GM19452 (cell line): ENCODE measurements at regions not wholly inside any gene's neighbourhood (a gene's known extent, or its start where the extent isn't known, plus 50 kb on each side); places are given as distances from the start of the nearest gene placed in this dataset.
"Not testable (repeated sequence)": the region's sequence is repeated elsewhere in the genome, so short reads cannot be mapped to it uniquely, and the experiment has no call there.

Experiments
- ATAC-seq: cut with Tn5 transposase; IDR thresholded peaks from one replicate; pipeline ENCODE4 v1.9.1; 2021; ENCODE audit not compliant: unreplicated experiment

GRCh38 chr6:148602136-148602535, 144.7 kb upstream of the UST start:
- no peak for ATAC-seq

GRCh38 chr6:148608199-148608951, 138.5 kb upstream of the UST start:
- no peak for ATAC-seq

- ATAC-seq, result no peak
Observed at GRCh38 chr6:148611213-148611612, 135.6 kb upstream of the UST start.

DNA sequence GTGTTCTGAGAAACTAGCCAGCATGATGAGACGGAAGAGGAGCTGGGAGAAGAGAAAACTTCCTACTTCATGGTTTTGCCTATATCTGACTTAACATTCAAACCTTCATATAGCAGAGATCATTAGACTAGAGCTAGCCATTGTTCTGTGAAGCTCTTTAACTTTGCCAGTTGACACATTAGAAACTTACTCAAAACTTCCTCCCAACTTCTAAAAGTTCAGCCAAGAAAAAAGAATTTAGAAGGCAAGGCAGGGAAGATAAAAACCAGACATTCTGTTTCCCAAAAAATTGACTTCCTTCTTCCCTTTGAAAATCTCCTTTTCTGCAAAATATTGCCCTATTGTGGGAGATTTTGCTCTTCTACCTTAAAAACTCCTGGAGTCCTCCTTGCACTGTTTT, 134.8 kb upstream of the UST start:
- ATAC-seq, result no peak

DNA sequence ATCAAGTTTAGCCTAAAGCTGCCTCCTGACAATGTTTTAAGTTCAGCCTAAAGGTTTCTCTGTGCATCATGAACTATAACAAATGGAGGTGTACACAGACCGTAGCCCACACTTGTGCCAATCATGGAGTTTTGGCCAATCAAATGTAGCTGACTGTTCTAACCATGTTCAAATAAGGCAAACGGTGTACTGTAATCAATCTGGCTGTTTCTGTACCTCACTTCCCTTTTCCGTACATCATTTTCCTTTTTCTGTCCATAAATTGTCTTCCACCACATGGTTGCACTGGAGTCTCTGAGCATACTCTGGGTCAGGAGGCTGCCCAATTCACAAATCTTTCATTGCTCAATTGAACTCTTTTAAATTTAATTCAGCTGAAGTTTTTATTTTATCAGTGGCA, 132.2 kb upstream of the UST start:
- ATAC-seq, result no peak

GRCh38 chr6:148616841-148617240, 130.0 kb upstream of the UST start:
- ATAC-seq, result no peak

GRCh38 chr6:148617530-148617929, 129.3 kb upstream of the UST start:
- ATAC-seq, result no peak

DNA sequence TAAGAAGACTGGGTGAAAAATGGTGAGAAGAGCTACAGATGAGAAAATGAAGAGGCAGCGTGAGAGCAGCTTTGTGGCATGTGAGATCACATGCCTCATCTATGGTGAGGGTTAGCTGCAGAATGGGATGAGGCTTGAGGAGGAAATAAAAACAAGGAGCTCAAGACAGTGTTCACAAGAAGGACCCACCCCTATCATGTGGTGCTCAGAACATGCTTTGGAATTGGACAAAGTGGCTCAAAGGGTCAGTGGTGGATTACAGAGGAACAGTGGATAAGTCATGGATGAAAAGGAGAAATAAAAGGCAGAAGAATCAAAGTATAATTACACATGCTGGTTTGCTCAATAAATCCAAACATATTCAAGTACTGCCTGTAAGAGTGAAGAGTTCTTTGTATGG, 126.9 kb upstream of the UST start:
- ATAC-seq, result no peak

DNA sequence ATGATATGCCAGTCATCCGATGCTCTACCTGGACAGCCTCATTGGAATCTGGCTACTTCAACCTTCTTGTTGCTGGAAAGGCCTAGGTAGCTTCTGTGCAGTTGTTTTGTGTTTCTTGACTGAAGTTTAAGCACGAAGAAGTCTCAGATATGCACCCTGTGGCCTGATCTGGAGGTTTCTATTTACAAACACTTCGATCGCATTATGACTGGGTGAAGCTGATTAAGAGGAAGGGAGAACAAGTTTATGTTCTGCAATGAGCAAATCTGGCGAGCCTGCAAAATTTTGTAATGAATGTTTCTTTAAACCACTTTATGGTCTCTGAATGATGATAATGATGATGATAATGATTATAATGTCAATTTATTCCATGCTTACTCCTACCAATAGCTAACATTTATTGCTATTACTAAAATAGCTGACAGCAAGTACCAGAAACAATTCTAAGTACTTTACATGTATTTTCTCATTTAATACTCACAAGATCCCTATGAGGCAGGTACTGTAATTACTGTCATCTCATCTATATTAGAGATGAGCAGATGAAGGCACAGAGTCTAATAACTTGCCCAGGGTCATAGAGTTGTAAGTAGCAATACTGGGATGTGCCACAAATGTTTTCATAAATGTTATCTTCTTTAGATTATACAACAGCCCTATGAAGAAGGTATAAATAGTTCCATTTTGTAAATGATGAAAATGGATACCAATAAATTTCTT, 126.1 kb upstream of the UST start:
- ATAC-seq, result no peak

DNA sequence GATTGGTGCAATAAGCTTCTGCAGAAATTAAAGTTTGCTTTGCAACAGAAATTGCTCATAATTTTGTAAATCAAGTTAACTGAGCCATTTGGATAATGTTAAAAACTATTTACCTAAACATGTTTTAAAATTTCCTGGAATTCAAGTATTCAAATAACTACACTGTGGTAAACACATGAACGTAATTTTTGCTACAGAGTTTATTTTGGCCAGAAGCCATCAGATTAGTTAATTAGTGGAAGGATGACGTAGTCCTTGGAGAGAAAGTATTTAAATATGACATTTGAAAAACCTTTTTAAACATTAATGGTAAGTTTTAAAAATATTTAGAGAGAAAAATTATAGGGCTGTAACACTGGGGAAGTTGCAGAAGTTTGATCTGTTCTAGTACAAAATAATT, 121.2 kb upstream of the UST start:
- ATAC-seq, result no peak

- ATAC-seq, result no peak
Observed at GRCh38 chr6:148628251-148628650, 118.6 kb upstream of the UST start.

DNA sequence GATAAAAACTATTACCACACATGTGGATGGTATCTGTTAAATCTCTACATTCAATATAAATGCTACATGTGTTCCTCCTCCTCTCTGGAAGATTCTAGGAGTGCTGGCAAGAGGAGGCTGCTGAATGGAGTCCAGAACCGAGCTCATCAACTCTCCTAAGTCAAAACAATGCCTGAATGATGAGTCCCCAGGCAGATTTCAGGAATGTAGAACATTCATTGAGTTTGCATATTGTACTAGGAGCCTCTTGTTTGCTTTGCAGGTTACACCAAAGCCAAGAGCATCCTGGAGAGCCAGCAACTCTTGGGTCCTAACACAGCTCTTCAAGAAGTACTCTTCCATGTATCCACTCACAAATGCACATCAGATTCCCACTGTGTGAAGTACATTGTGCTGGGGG, 117.6 kb upstream of the UST start:
- no peak for ATAC-seq

- ATAC-seq, result no peak
Observed at GRCh38 chr6:148629592-148630465, 117.0 kb upstream of the UST start.

- ATAC-seq, result no peak
Observed at GRCh38 chr6:148635070-148635743, 111.6 kb upstream of the UST start.

DNA sequence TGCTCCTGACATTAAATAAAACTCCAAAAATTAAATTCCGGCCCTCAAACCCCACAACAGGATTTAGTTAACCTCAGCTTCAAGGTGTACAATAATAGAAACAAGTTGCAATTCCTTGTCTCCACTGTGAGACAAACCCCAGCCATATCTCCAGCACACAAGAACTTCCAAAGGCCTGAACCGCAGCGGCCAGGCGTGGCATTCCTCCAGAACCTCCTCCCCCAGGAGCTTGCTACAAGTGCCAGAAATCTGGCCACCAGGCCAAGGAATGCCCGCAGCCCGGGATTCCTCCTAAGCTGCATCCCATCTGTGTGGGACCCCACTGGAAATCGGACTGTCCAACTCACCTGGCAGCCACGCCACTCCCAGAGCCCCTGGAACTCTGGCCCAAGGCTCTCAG, 105.0 kb upstream of the UST start:
- ATAC-seq, result not testable (repeated sequence)

GRCh38 chr6:148643208-148643607, 103.6 kb upstream of the UST start:
- not testable (repeated sequence) for ATAC-seq

- ATAC-seq, result not testable (repeated sequence)
Observed at GRCh38 chr6:148645049-148645448, 101.8 kb upstream of the UST start.

- ATAC-seq, result no peak
Observed at GRCh38 chr6:148648754-148649453, 97.9 kb upstream of the UST start.

DNA sequence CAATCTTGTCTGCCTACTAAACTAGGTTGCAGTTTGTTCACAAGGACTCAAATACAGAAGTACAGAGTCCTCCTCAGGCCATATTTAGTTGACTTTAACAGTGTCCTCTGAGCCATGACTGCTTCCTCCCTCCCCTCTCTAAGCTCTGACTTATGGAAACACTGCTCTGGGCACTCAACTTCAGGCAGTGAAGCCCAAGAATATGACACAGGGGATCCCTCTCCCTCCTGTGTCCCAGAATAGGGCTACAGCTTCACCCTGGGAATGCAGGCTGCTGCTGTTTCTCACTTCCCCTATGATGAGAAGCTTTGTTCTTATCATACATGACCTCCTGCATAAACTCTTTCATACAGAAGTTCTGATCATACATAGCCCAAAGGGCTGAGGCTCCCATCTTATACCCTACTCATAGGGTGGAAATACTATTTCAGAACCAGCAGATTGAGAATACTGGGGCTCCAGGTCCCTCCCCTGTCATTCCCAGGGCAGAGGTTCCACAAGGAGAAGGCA, 97.3 kb upstream of the UST start:
- ATAC-seq, result no peak

GRCh38 chr6:148650941-148651505, 95.8 kb upstream of the UST start:
- no peak for ATAC-seq
